ENCODE measurements at regions not wholly inside any gene's neighbourhood (a gene's known extent, or its start where the extent isn't known, plus 50 kb on each side); places are given as distances from the start of the nearest gene placed in this dataset.

GRCh38 chr5:68612972-68613371 lies 397.4 kb downstream of the PIK3R1 start:
- DNase-seq (ENCODE audit: low read depth) = no peak
- H3K4me3 ChIP-seq (ENCODE audit: low read depth, low read length) = no peak overlapping the region
- no peak for TF ChIP-seq CTCF (IDR thresholded peaks at IDR 0.05; ENCODE audit: control insufficient read depth, extremely low read depth, insufficient read depth)

GRCh38 chr5:68618501-68618900 lies 402.9 kb downstream of the PIK3R1 start:
- no peak overlapping the region for H3K4me3 ChIP-seq (ENCODE audit: low read depth, low read length)
- no peak for TF ChIP-seq CTCF (IDR thresholded peaks at IDR 0.05; ENCODE audit: control insufficient read depth, extremely low read depth, insufficient read depth)
- DNase-seq (ENCODE audit: low read depth) = no peak

- no peak overlapping the region for H3K4me3 ChIP-seq (ENCODE audit: low read depth, low read length)
- no peak for TF ChIP-seq CTCF (IDR thresholded peaks at IDR 0.05; ENCODE audit: control insufficient read depth, extremely low read depth, insufficient read depth)
- DNase-seq (ENCODE audit: low read depth) = no peak
These were observed 411.4 kb downstream of the PIK3R1 start for GRCh38 chr5:68627001-68627400.

- DNase-seq (ENCODE audit: low read depth) = no peak
- no peak overlapping the region for H3K4me3 ChIP-seq (ENCODE audit: low read depth, low read length)
- TF ChIP-seq CTCF (IDR thresholded peaks at IDR 0.05; ENCODE audit: control insufficient read depth, extremely low read depth, insufficient read depth) = no peak
These were observed 412.7 kb downstream of the PIK3R1 start for GRCh38 chr5:68628082-68628814.

GRCh38 chr5:68630354-68630753 lies 414.8 kb downstream of the PIK3R1 start:
- no peak for TF ChIP-seq CTCF (IDR thresholded peaks at IDR 0.05; ENCODE audit: control insufficient read depth, extremely low read depth, insufficient read depth)
- no peak overlapping the region for H3K4me3 ChIP-seq (ENCODE audit: low read depth, low read length)
- no peak for DNase-seq (ENCODE audit: low read depth)

GRCh38 chr5:68631884-68632283 lies 416.3 kb downstream of the PIK3R1 start:
- TF ChIP-seq CTCF (IDR thresholded peaks at IDR 0.05; ENCODE audit: control insufficient read depth, extremely low read depth, insufficient read depth) = no peak
- DNase-seq (ENCODE audit: low read depth) = no peak
- no peak overlapping the region for H3K4me3 ChIP-seq (ENCODE audit: low read depth, low read length)

- DNase-seq (ENCODE audit: low read depth) = no peak
- no peak for TF ChIP-seq CTCF (IDR thresholded peaks at IDR 0.05; ENCODE audit: control insufficient read depth, extremely low read depth, insufficient read depth)
These were observed 425.7 kb downstream of the PIK3R1 start for GRCh38 chr5:68641211-68641610.

More at GRCh38 chr5:68641211-68641610, 425.7 kb downstream of the PIK3R1 start:
- H3K4me3 ChIP-seq (ENCODE audit: low read depth, low read length) = no peak overlapping the region
